HG02610 (cell line): ENCODE measurements at regions not wholly inside any gene's neighbourhood (a gene's known extent, or its start where the extent isn't known, plus 50 kb on each side); places are given as distances from the start of the nearest gene placed in this dataset.

ENCODE experiments used
- ATAC-seq: cut with Tn5 transposase; IDR thresholded peaks from one replicate; pipeline ENCODE4 v1.9.1; 2021; ENCODE audit warnings: mild to moderate bottlenecking, moderate library complexity; ENCODE audit not compliant: unreplicated experiment

- no peak for ATAC-seq
Measured at GRCh38 chr1:232111611-232112010, 485.0 kb downstream of the DISC1 start.

- ATAC-seq = no peak
Measured at GRCh38 chr1:232110281-232111090, 483.9 kb downstream of the DISC1 start.

GRCh38 chr1:232109391-232109790, 482.8 kb downstream of the DISC1 start:
- no peak for ATAC-seq

GRCh38 chr1:232108598-232108997, 482.0 kb downstream of the DISC1 start:
- ATAC-seq = no peak

GRCh38 chr1:232106415-232106814, 479.8 kb downstream of the DISC1 start:
- no peak for ATAC-seq

- no peak for ATAC-seq
Measured at GRCh38 chr1:232105561-232105960, 479.0 kb downstream of the DISC1 start.

- no peak for ATAC-seq
Measured at GRCh38 chr1:232101231-232101630, 474.6 kb downstream of the DISC1 start.

GRCh38 chr1:232096751-232097150, 470.2 kb downstream of the DISC1 start:
- ATAC-seq = no peak
